ENCODE measurements at regions not wholly inside any gene's neighbourhood (a gene's known extent, or its start where the extent isn't known, plus 50 kb on each side); places are given as distances from the start of the nearest gene placed in this dataset.

DNA sequence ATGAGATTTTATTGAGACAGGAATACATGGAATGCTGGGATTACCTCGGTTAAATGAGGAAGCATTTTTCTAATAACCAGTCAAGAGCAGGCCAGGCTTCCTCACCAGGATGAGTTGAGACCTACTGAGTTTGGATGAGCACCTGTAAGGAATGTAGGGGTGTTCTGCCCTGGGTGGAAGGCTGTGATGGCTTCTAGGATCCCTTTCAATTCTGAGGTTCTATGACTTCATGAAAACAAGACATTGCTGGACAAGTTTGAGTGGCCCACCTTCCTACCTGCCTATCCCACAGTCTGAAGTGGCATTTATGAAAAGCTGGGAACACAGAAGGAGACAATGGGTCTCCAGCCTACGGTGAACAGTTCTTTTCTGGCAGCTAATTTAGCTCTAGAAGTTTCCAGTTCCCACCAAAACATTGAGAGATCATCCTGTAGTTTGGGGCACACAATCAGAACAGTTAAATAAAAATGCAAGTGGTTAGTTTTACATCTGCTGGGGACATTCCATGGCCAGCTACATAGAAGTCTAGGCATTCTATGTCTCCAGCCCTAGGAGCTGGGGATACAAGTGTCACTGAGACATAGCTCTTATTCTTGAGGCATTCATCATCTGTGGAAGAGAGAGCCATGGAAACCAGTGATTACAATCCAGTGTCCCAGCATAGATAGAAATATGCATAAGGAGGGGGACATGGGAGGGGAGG is 51.3 kb upstream of the TSPAN2 start:
- WGBS (ENCODE audit: extremely low coverage, insufficient read length, low lambda C conversion rate), result no CpG with 5 or more reads among the region's 2 CpGs

More for the DNA sequence above, 51.3 kb upstream of the TSPAN2 start:
- Mint-ChIP-seq H3K9me3 (no peaks in the 10 kb centered on the region), H3K4me3 (no peak overlapping the region), H3K4me1 (peaks cover 4 to 8% of the 10 kb centered on the region in 2 experiments; a peak in 3 of 4 replicates), H3K36me3 (ENCODE audit: insufficient read depth in 1 of 3, low read depth in 3 of 3) (no peaks in the 10 kb centered on the region), H3K27me3 (ENCODE audit: low read depth) (peaks cover 8% of the 10 kb centered on the region), H3K27ac (no peak overlapping the region)
- no peak overlapping the region for H4K5ac ChIP-seq (ENCODE audit: insufficient read length, low read depth, low read length)
- H3K9me3 ChIP-seq (ENCODE audit: control insufficient read depth, low read depth, low read length), result no peaks in the 10 kb centered on the region
- no peak for DNase-seq
- no peak overlapping the region for H3K14ac ChIP-seq (ENCODE audit: insufficient read depth, low read length)
- no peaks in the 10 kb centered on the region for H3K4me1 ChIP-seq (ENCODE audit: insufficient read depth, low read length)
- H3K4me2 ChIP-seq (ENCODE audit: insufficient read depth, insufficient read length, low read length), result no peak overlapping the region
- no peak overlapping the region for H3K27ac ChIP-seq (ENCODE audit: insufficient read length, low read depth, low read length)
- no peak overlapping the region for H4K8ac ChIP-seq (replicated peaks; ENCODE audit: insufficient read length, low read depth, low read length)
- no peaks in the 10 kb centered on the region for H4K20me1 ChIP-seq (ENCODE audit: control insufficient read depth, insufficient read depth, insufficient read length)
- H2AK5ac ChIP-seq (ENCODE audit: insufficient read length, low read length), result no peak overlapping the region
- H3K18ac ChIP-seq (ENCODE audit: insufficient read length, low read depth, low read length), result no peak overlapping the region
- H3K23me2 ChIP-seq (ENCODE audit: insufficient read length, low read depth, low read length, poor library complexity, severe bottlenecking), result no peaks in the 10 kb centered on the region
- H2BK20ac ChIP-seq (ENCODE audit: low read depth, low read length, poor library complexity, severe bottlenecking), result no peak overlapping the region
- H4K91ac ChIP-seq (ENCODE audit: insufficient read length, low read depth, low read length), result no peak overlapping the region
- no peak overlapping the region for H2AFZ ChIP-seq (ENCODE audit: low read length)
- no peak overlapping the region for H3K4ac ChIP-seq (ENCODE audit: low read depth, low read length)
- no peak overlapping the region for H2BK12ac ChIP-seq (ENCODE audit: insufficient read length, low read depth, low read length)
- no peaks in the 10 kb centered on the region for H3K27me3 ChIP-seq (ENCODE audit: insufficient read depth, low read length)
- H3T11ph ChIP-seq (ENCODE audit: low read length), result no peak overlapping the region
- H2BK5ac ChIP-seq (ENCODE audit: insufficient read length, low read length), result no peak overlapping the region
- H2BK15ac ChIP-seq (ENCODE audit: low read depth, low read length), result no peak overlapping the region
- no peak overlapping the region for H3K23ac ChIP-seq (ENCODE audit: insufficient read length, low read depth, low read length)
- H3K79me1 ChIP-seq (ENCODE audit: insufficient read depth, low read depth, low read length, poor library complexity, severe bottlenecking), result no peaks in the 10 kb centered on the region
- no peak overlapping the region for H3K56ac ChIP-seq (ENCODE audit: insufficient read length, low read depth, low read length)
- H2BK120ac ChIP-seq (ENCODE audit: low read depth, low read length, poor library complexity, severe bottlenecking), result no peak overlapping the region
- H3K9ac ChIP-seq (ENCODE audit: extremely low read depth, insufficient read length, low read length), result no peak overlapping the region
- no peaks in the 10 kb centered on the region for H3K79me2 ChIP-seq (ENCODE audit: insufficient read depth, low read length)
- TF ChIP-seq, protein P1, sequence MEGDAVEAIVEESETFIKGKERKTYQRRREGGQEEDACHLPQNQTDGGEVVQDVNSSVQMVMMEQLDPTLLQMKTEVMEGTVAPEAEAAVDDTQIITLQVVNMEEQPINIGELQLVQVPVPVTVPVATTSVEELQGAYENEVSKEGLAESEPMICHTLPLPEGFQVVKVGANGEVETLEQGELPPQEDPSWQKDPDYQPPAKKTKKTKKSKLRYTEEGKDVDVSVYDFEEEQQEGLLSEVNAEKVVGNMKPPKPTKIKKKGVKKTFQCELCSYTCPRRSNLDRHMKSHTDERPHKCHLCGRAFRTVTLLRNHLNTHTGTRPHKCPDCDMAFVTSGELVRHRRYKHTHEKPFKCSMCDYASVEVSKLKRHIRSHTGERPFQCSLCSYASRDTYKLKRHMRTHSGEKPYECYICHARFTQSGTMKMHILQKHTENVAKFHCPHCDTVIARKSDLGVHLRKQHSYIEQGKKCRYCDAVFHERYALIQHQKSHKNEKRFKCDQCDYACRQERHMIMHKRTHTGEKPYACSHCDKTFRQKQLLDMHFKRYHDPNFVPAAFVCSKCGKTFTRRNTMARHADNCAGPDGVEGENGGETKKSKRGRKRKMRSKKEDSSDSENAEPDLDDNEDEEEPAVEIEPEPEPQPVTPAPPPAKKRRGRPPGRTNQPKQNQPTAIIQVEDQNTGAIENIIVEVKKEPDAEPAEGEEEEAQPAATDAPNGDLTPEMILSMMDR (conservative IDR thresholded peaks at IDR 0.05), result no peak
